GM19452 (cell line): ENCODE measurements at regions not wholly inside any gene's neighbourhood (a gene's known extent, or its start where the extent isn't known, plus 50 kb on each side); places are given as distances from the start of the nearest gene placed in this dataset.
"Not testable (repeated sequence)": the region's sequence is repeated elsewhere in the genome, so short reads cannot be mapped to it uniquely, and the experiment has no call there.

Experiments used
- ATAC-seq: cut with Tn5 transposase; IDR thresholded peaks from one replicate; pipeline ENCODE4 v1.9.1; 2021; ENCODE audit not compliant: unreplicated experiment

- no peak for ATAC-seq
These were observed 197.6 kb downstream of the KIT start for GRCh38 chr4:54855191-54855854.

- ATAC-seq: no peak
These were observed 194.8 kb downstream of the KIT start for GRCh38 chr4:54852602-54853001.

- no peak for ATAC-seq
These were observed 194.3 kb downstream of the KIT start for GRCh38 chr4:54852054-54852453.

- no peak for ATAC-seq
These were observed 187.2 kb downstream of the KIT start for GRCh38 chr4:54844911-54845310.

GRCh38 chr4:54843946-54844345 lies 186.2 kb downstream of the KIT start:
- ATAC-seq: no peak

- ATAC-seq: no peak
These were observed 185.3 kb downstream of the KIT start for GRCh38 chr4:54843106-54843505.

- no peak for ATAC-seq
These were observed 184.9 kb downstream of the KIT start for GRCh38 chr4:54842656-54843055.

- no peak for ATAC-seq
These were observed 184.5 kb downstream of the KIT start for GRCh38 chr4:54842226-54842625.

GRCh38 chr4:54840992-54841768 lies 183.4 kb downstream of the KIT start:
- no peak for ATAC-seq

- ATAC-seq: no peak
These were observed 182.7 kb downstream of the KIT start for GRCh38 chr4:54840430-54840829.

- no peak for ATAC-seq
These were observed 180.5 kb downstream of the KIT start for GRCh38 chr4:54838301-54838700.

- no peak for ATAC-seq
These were observed 179.9 kb downstream of the KIT start for GRCh38 chr4:54837576-54838140.

GRCh38 chr4:54828361-54828760 lies 170.6 kb downstream of the KIT start:
- not testable (repeated sequence) for ATAC-seq

- no peak for ATAC-seq
These were observed 165.9 kb downstream of the KIT start for GRCh38 chr4:54823616-54824015.

- no peak for ATAC-seq
These were observed 161.3 kb downstream of the KIT start for GRCh38 chr4:54819034-54819433.

- ATAC-seq: no peak
These were observed 160.7 kb downstream of the KIT start for GRCh38 chr4:54818481-54818880.

- ATAC-seq: no peak
These were observed 155.9 kb downstream of the KIT start for GRCh38 chr4:54813674-54814073.

GRCh38 chr4:54806351-54806750 lies 148.6 kb downstream of the KIT start:
- ATAC-seq: no peak

GRCh38 chr4:54802336-54802735 lies 144.6 kb downstream of the KIT start:
- ATAC-seq: no peak

GRCh38 chr4:54800831-54801530 lies 143.2 kb downstream of the KIT start:
- peak; percentile 92 for ATAC-seq

- no peak for ATAC-seq
These were observed 136.8 kb downstream of the KIT start for GRCh38 chr4:54794579-54794978.
